ENCODE measurements at regions not wholly inside any gene's neighbourhood (a gene's known extent, or its start where the extent isn't known, plus 50 kb on each side); places are given as distances from the start of the nearest gene placed in this dataset.

DNA sequence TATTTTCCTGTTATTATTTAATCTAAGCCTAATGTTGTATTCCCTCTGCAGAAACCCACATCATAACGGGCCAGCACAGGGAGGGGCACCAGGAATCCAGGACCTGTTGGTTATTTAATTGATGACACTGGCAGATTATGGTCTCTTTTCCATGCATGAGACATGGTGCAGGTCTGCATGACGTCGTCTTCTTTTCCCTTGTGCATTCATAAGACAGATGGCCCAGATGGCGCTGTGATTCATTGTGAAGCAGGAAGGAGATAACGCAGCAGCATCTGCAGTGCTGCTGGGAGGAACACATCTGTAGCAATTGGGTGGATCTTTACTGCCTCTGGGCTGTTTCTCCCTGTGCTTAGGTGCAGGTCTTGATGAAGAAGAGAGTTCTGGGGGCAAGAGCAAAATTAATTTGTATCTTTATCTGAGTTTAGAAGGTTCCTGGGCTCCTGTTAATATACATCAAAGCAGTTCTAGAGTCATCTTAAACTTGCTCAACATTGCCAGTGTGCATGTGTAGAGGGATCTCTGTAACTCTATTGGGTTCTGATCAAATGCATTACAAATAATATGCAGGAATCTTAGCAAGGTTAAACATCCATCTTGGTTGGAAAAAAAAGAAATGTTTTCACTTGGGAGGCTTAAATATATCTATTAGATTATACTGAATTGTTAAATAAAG lies 176.1 kb downstream of the PCSK1 start:
- POLR2A ChIA-PET, result no interaction called here
- no peaks in the 10 kb centered on the region for H3K36me3 ChIP-seq (ENCODE audit: control insufficient read depth in 2 of 2, insufficient read depth in 1 of 2, low read length in 2 of 2)
- TF ChIP-seq, protein P1, sequence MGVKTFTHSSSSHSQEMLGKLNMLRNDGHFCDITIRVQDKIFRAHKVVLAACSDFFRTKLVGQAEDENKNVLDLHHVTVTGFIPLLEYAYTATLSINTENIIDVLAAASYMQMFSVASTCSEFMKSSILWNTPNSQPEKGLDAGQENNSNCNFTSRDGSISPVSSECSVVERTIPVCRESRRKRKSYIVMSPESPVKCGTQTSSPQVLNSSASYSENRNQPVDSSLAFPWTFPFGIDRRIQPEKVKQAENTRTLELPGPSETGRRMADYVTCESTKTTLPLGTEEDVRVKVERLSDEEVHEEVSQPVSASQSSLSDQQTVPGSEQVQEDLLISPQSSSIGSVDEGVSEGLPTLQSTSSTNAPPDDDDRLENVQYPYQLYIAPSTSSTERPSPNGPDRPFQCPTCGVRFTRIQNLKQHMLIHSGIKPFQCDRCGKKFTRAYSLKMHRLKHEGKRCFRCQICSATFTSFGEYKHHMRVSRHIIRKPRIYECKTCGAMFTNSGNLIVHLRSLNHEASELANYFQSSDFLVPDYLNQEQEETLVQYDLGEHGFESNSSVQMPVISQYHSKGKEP (tag by site-specific recombination; IDR thresholded peaks at IDR 0.05), result peak; percentile 53
- TF ChIP-seq ZNF169 (tag by site-specific recombination; IDR thresholded peaks at IDR 0.05) (no peak), ZXDB (tag by site-specific recombination; IDR thresholded peaks at IDR 0.05) (no peak), ZNF621 (tag by site-specific recombination; IDR thresholded peaks at IDR 0.05) (no peak), SCRT1 (tag by site-specific recombination; IDR thresholded peaks at IDR 0.05; ENCODE audit: borderline replicate concordance) (no peak), ZNF629 (tag by site-specific recombination; IDR thresholded peaks at IDR 0.05) (no peak), ZNF19 (tag by site-specific recombination; IDR thresholded peaks at IDR 0.05; ENCODE audit: low read depth) (no peak), ZNF274 (IDR thresholded peaks at IDR 0.05; ENCODE audit: low read length) (no peak), ZNF274 (tag by site-specific recombination; IDR thresholded peaks at IDR 0.05; ENCODE audit: borderline replicate concordance) (no peak), ZNF843 (tag by site-specific recombination; IDR thresholded peaks at IDR 0.05) (no peak)
- TF ChIP-seq, protein P2, sequence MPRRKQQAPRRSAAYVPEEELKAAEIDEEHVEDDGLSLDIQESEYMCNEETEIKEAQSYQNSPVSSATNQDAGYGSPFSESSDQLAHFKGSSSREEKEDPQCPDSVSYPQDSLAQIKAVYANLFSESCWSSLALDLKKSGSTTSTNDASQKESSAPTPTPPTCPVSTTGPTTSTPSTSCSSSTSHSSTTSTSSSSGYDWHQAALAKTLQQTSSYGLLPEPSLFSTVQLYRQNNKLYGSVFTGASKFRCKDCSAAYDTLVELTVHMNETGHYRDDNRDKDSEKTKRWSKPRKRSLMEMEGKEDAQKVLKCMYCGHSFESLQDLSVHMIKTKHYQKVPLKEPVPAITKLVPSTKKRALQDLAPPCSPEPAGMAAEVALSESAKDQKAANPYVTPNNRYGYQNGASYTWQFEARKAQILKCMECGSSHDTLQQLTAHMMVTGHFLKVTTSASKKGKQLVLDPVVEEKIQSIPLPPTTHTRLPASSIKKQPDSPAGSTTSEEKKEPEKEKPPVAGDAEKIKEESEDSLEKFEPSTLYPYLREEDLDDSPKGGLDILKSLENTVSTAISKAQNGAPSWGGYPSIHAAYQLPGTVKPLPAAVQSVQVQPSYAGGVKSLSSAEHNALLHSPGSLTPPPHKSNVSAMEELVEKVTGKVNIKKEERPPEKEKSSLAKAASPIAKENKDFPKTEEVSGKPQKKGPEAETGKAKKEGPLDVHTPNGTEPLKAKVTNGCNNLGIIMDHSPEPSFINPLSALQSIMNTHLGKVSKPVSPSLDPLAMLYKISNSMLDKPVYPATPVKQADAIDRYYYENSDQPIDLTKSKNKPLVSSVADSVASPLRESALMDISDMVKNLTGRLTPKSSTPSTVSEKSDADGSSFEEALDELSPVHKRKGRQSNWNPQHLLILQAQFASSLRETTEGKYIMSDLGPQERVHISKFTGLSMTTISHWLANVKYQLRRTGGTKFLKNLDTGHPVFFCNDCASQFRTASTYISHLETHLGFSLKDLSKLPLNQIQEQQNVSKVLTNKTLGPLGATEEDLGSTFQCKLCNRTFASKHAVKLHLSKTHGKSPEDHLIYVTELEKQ (tag by site-specific recombination; IDR thresholded peaks at IDR 0.05; ENCODE audit: borderline replicate concordance), result no peak
- TF ChIP-seq, protein P3, sequence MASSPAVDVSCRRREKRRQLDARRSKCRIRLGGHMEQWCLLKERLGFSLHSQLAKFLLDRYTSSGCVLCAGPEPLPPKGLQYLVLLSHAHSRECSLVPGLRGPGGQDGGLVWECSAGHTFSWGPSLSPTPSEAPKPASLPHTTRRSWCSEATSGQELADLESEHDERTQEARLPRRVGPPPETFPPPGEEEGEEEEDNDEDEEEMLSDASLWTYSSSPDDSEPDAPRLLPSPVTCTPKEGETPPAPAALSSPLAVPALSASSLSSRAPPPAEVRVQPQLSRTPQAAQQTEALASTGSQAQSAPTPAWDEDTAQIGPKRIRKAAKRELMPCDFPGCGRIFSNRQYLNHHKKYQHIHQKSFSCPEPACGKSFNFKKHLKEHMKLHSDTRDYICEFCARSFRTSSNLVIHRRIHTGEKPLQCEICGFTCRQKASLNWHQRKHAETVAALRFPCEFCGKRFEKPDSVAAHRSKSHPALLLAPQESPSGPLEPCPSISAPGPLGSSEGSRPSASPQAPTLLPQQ (tag by site-specific recombination; IDR thresholded peaks at IDR 0.05), result 0 out of 2 replicates have a peak, but pooled peaks have one; percentile 20
- TF ChIP-seq, protein P4, sequence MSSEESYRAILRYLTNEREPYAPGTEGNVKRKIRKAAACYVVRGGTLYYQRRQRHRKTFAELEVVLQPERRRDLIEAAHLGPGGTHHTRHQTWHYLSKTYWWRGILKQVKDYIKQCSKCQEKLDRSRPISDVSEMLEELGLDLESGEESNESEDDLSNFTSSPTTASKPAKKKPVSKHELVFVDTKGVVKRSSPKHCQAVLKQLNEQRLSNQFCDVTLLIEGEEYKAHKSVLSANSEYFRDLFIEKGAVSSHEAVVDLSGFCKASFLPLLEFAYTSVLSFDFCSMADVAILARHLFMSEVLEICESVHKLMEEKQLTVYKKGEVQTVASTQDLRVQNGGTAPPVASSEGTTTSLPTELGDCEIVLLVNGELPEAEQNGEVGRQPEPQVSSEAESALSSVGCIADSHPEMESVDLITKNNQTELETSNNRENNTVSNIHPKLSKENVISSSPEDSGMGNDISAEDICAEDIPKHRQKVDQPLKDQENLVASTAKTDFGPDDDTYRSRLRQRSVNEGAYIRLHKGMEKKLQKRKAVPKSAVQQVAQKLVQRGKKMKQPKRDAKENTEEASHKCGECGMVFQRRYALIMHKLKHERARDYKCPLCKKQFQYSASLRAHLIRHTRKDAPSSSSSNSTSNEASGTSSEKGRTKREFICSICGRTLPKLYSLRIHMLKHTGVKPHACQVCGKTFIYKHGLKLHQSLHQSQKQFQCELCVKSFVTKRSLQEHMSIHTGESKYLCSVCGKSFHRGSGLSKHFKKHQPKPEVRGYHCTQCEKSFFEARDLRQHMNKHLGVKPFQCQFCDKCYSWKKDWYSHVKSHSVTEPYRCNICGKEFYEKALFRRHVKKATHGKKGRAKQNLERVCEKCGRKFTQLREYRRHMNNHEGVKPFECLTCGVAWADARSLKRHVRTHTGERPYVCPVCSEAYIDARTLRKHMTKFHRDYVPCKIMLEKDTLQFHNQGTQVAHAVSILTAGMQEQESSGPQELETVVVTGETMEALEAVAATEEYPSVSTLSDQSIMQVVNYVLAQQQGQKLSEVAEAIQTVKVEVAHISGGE (tag by site-specific recombination; conservative IDR thresholded peaks at IDR 0.05; ENCODE audit: low read depth), result no peak
- TF ChIP-seq, protein P5, sequence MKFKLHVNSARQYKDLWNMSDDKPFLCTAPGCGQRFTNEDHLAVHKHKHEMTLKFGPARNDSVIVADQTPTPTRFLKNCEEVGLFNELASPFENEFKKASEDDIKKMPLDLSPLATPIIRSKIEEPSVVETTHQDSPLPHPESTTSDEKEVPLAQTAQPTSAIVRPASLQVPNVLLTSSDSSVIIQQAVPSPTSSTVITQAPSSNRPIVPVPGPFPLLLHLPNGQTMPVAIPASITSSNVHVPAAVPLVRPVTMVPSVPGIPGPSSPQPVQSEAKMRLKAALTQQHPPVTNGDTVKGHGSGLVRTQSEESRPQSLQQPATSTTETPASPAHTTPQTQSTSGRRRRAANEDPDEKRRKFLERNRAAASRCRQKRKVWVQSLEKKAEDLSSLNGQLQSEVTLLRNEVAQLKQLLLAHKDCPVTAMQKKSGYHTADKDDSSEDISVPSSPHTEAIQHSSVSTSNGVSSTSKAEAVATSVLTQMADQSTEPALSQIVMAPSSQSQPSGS (tag by site-specific recombination; IDR thresholded peaks at IDR 0.05; ENCODE audit: low read depth), result peak; percentile 83
- H3K4me1 ChIP-seq (ENCODE audit: control insufficient read depth, insufficient read depth, low read length), result no peaks in the 10 kb centered on the region
- no peak overlapping the region for H3K27ac ChIP-seq (ENCODE audit: extremely low read depth, low read depth, low read length)
- no peaks in the 10 kb centered on the region for H3K9me3 ChIP-seq (ENCODE audit: control insufficient read depth, insufficient read depth, low read depth, low read length)
- H3K4me3 ChIP-seq (ENCODE audit: low read depth, low read length), result no peak overlapping the region
- CTCF ChIA-PET, result no interaction called here
